Tibial nerve (tissue), 4 donors: ENCODE measurements at regions not wholly inside any gene's neighbourhood (a gene's known extent, or its start where the extent isn't known, plus 50 kb on each side); places are given as distances from the start of the nearest gene placed in this dataset.

Experiments used
- DNase-seq, 2 donors: peaks; one replicate each; pipeline ENCODE4 v3.0.0-alpha.2; 2019; ENCODE audit warnings: low spot score in 2 of 2
- H3K27ac ChIP-seq, 4 donors: fragments of 200-600 bp; sonication (generic) in 3 of 4; one replicate each; pipeline ENCODE4 v1.5.1; 2017 to 2019; ENCODE audit warnings: mild to moderate bottlenecking in 1 of 4
- H3K27me3 ChIP-seq, 2 donors: fragments of 200-600 bp; sonication (generic) in 1 of 2; one replicate each; pipeline versions ENCODE4 v1.5.1 to v1.6.0; 2017 to 2019
- H3K36me3 ChIP-seq, 3 donors: fragments of 200-600 bp; sonication (generic); one replicate each; pipeline ENCODE4 v1.5.1; 2018 to 2019
- H3K4me1 ChIP-seq, 4 donors: fragments of 200-600 bp; sonication (generic) in 3 of 4; one replicate each; pipeline ENCODE4 v1.5.1; 2017 to 2019
- H3K4me3 ChIP-seq, 4 donors: fragments of 200-600 bp; sonication (generic) in 3 of 4; one replicate each; pipeline ENCODE4 v1.5.1; 2017 to 2019; ENCODE audit warnings: mild to moderate bottlenecking in 1 of 4, moderate library complexity in 1 of 4
- H3K9me3 ChIP-seq, 4 donors: fragments of 200-600 bp; sonication (generic) in 3 of 4; one replicate each; pipeline ENCODE4 v1.5.1; 2017 to 2019
- EP300 ChIP-seq, 2 donors: sonication (generic); formaldehyde crosslinking; IDR thresholded peaks; one replicate each; pipeline ENCODE4 v1.6.1; 2017; ENCODE audit warnings: antibody characterized with exemption in 2 of 2, mild to moderate bottlenecking in 1 of 2
- POLR2A ChIP-seq, 2 donors: fragments of 450-650 bp; IDR thresholded peaks; one replicate each; pipeline ENCODE4 v1.6.1; 2017; ENCODE audit warnings: antibody characterized with exemption in 2 of 2, mild to moderate bottlenecking in 2 of 2, moderate library complexity in 2 of 2
- WGBS, 2 donors: methylation state at CpG; one replicate each; pipeline ENCODE4 v1.1.5; 2018; 5-methylcytosine and 5-hydroxymethylcytosine counted together
- TF ChIP-seq, protein P1 (sequence below), 5 experiments: fragments of 200-600 bp in 3 of 5; fragments of 450-650 bp in 2 of 5; sonication (generic) in 3 of 5; IDR thresholded peaks; one replicate each; pipeline ENCODE4 v1.5.1; 2016 to 2019; ENCODE audit warnings: antibody characterized with exemption in 5 of 5, mild to moderate bottlenecking in 3 of 5, moderate library complexity in 2 of 5

DNA sequence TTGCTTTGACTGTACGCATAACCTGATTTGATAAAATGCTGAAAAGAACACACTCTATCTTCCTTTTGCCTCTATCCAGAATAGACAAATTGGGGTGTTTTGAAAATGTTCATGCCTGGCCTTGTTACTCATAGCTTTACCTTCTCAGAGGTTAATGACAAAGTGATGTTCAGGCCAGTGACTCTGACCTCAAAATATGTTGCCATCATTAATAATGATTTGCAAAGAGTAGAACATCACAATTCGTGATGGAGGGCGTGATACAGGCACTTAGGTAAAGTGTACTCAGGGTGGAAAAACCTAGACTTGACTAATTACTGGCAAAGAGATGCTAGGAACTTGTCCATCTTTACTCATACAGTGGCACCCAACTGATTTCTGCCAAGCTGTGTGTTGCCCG is 656.6 kb upstream of the SOX9 start:
- H3K9me3 ChIP-seq: no peaks in the 10 kb centered on the region
- 91 to 94% methylated on average over 4 of the region's 4 CpGs for WGBS, 2 donors
- no peak for TF ChIP-seq EP300 (IDR thresholded peaks at IDR 0.05)
- TF ChIP-seq, protein P1, sequence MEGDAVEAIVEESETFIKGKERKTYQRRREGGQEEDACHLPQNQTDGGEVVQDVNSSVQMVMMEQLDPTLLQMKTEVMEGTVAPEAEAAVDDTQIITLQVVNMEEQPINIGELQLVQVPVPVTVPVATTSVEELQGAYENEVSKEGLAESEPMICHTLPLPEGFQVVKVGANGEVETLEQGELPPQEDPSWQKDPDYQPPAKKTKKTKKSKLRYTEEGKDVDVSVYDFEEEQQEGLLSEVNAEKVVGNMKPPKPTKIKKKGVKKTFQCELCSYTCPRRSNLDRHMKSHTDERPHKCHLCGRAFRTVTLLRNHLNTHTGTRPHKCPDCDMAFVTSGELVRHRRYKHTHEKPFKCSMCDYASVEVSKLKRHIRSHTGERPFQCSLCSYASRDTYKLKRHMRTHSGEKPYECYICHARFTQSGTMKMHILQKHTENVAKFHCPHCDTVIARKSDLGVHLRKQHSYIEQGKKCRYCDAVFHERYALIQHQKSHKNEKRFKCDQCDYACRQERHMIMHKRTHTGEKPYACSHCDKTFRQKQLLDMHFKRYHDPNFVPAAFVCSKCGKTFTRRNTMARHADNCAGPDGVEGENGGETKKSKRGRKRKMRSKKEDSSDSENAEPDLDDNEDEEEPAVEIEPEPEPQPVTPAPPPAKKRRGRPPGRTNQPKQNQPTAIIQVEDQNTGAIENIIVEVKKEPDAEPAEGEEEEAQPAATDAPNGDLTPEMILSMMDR (IDR thresholded peaks at IDR 0.05): no peak
- no peak for TF ChIP-seq POLR2A (IDR thresholded peaks at IDR 0.05)
- H3K4me3 ChIP-seq: no peak overlapping the region
- H3K4me1 ChIP-seq: no peaks in the 10 kb centered on the region
- no peaks in the 10 kb centered on the region for H3K27me3 ChIP-seq
- DNase-seq: no peak
- H3K27ac ChIP-seq: no peak overlapping the region
- H3K36me3 ChIP-seq: no peaks in the 10 kb centered on the region

DNA sequence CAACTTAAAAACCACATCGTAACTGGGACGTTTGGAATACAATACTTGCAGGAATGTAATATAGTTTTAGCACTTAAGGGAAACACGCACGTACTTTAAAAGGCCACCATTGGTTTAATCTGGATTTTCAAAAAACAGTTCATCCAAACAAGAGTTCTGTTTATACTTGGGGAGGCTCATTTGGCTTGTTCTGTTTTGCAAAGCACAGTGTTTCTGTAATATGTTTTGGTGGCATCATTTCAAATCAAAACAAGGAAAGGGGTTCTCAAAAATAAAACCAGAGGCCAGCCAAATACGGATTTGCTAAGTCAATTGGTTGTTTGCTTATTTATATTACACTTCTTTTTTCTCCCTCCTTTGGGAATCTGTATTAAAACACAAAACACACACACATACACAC is 656.1 kb upstream of the SOX9 start:
- H3K27me3 ChIP-seq: no peaks in the 10 kb centered on the region
- DNase-seq: no peak
- H3K36me3 ChIP-seq: no peaks in the 10 kb centered on the region
- TF ChIP-seq EP300 (IDR thresholded peaks at IDR 0.05) (no peak), POLR2A (IDR thresholded peaks at IDR 0.05) (no peak)
- TF ChIP-seq, protein P1 (IDR thresholded peaks at IDR 0.05): no peak
- no peak overlapping the region for H3K4me3 ChIP-seq
- no peaks in the 10 kb centered on the region for H3K4me1 ChIP-seq
- H3K9me3 ChIP-seq: no peaks in the 10 kb centered on the region
- 73 to 83% methylated on average over 5 of the region's 5 CpGs for WGBS, 2 donors
- no peak overlapping the region for H3K27ac ChIP-seq

DNA sequence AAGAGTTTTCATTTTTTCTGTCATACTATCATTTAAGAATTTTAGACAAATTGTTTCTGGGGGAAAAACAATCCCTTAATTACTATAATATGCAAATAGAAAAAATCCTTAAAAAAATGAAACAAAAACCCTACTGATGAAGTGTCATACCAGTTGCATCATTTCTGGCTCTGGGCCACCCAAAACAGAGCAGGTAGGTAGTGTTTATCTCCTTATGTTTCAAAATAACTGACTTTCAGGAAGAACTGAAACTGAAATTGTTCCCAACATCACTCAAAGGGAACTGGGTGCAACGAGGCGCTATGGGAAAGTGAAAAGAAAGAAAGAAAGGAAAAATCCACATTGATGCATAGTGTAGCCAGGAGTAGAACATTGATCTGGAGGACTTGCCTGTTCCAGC is 653.1 kb upstream of the SOX9 start:
- H3K36me3 ChIP-seq: no peaks in the 10 kb centered on the region
- no peak for TF ChIP-seq EP300 (IDR thresholded peaks at IDR 0.05)
- TF ChIP-seq, protein P1 (IDR thresholded peaks at IDR 0.05): no peak
- TF ChIP-seq POLR2A (IDR thresholded peaks at IDR 0.05): no peak
- H3K9me3 ChIP-seq: no peaks in the 10 kb centered on the region
- WGBS, 2 donors: 80 to 81% methylated on average over 2 of the region's 2 CpGs
- no peak for DNase-seq
- H3K27ac ChIP-seq: no peak overlapping the region
- H3K4me3 ChIP-seq: no peak overlapping the region
- no peaks in the 10 kb centered on the region for H3K4me1 ChIP-seq
- no peaks in the 10 kb centered on the region for H3K27me3 ChIP-seq

DNA sequence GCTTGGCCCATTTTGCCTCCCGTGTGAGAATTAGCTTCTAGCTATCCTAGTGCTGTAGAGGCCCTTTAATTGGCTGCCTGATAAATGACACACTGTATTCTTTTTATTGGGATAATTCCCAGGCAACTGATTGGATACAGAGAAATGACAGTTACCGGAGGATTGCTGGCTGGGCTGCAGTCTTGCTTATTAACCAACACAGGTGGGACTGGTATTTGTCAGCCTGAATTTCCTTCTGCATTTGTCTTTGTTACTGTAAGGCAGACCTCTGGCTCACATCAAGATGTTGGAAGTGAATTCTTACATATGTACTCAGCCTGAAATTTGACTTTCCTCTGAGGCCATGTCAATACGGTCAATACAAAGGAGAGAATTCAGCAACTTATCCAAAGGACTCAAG is 650.8 kb upstream of the SOX9 start:
- Histone ChIP-seq H3K4me1 (no peaks in the 10 kb centered on the region), H3K4me3 (no peak overlapping the region), H3K9me3 (no peaks in the 10 kb centered on the region), H3K27ac (no peak overlapping the region), H3K27me3 (no peaks in the 10 kb centered on the region), H3K36me3 (no peaks in the 10 kb centered on the region)
- 82 to 83% methylated on average over 3 of the region's 3 CpGs for WGBS, 2 donors
- no peak for TF ChIP-seq POLR2A (IDR thresholded peaks at IDR 0.05)
- no peak for TF ChIP-seq EP300 (IDR thresholded peaks at IDR 0.05)
- TF ChIP-seq, protein P1 (IDR thresholded peaks at IDR 0.05): no peak
- DNase-seq: no peak

DNA sequence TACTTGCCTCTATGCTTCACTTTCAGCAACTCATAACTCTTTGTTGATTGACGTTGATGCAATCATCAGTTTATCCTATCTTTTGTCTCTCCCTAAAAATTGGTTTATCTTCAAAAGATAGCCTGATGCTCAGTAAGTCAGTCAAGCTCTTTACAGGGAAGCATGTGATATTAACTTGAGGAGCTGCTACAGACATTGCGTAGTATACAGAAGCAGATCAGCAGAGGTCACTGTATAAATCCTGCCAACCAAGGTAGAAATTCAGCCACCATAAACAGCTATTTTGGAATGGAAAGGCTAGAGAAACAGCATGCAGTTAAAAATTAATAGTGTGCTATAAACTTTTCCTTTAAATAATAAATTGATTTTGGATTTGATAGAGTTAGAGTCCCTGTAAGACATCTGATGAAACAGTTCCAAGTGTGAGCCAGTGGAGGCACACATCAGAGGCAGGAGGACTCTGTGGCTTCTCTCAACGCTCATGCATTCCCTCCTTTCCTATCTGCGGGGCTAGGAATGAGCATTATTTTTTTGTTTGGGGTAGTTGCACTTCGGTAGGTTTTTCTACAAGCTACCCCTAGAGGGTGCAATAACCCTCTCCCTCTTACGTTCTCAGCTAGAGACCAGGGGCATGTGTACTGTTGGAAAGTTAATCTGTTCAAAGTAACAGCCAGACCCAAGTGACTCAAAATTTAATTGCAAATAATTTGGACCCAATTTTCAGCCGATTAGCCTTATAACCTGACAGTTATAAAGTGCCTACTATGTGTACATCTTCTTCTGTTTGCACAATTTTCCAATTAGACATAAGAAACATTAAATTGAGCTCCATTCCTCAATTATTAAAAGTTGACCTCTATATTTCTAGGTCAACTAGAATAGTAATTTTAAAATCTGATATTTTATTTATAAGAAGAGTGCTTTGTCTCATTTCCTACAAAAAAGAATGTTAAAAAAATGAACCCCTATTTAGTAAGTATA is 647.7 kb upstream of the SOX9 start:
- Histone ChIP-seq H3K36me3 (no peaks in the 10 kb centered on the region), H3K4me3 (no peak overlapping the region), H3K27me3 (no peaks in the 10 kb centered on the region), H3K4me1 (no peaks in the 10 kb centered on the region), H3K9me3 (no peaks in the 10 kb centered on the region), H3K27ac (no peak overlapping the region)
- no peak for DNase-seq
- 29 to 30% methylated on average over 7 of the region's 7 CpGs for WGBS, 2 donors
- TF ChIP-seq EP300 (IDR thresholded peaks at IDR 0.05): no peak
- TF ChIP-seq, protein P1 (IDR thresholded peaks at IDR 0.05): peak; percentile 25 to 36 (median 27)
